ENCODE measurements at regions not wholly inside any gene's neighbourhood (a gene's known extent, or its start where the extent isn't known, plus 50 kb on each side); places are given as distances from the start of the nearest gene placed in this dataset.

DNA sequence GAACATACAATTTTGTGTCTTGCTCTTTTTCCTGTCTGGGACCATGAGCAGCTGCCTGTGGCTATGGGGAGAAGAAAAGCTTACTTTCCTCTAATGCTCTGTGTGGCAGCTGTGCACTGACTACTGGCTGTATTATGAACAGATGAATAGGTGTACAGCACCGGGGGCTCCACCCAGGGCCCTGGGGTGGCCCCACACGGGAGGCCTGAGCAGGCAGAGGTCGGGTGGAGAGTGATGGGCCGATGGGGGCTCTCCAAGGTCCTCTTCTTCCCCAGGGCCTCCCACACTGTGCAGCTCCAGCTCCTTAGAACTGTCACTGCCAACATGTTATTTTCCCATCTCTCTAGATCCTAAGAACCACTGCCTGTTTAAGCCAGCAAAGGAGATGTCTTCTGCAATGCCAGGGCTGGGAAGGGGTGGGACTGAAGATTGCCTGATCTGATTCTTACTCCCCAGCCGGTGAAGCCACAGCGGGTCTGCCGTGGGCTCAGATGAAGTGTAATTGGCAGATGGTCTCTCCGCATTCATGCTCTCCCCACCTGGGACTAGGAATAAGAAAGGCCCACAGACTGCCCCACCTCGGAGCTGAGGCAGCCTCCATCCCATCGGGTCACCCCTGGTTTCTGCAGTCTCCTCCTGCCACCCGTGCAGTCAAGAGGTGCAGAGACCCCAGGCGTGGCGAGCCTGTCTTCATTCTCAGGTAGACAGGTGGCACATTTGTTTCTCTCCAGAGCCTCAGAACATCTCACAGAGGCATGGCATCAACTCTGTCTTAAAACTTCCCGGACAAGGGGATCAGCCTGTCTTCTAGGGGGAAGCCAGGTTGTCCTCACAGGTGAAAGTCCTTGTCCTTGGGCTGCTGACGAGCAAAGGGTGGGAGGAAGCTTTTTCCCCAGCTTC, 186.5 kb upstream of the GALNT2 start (continued):
- TF ChIP-seq, protein P1, sequence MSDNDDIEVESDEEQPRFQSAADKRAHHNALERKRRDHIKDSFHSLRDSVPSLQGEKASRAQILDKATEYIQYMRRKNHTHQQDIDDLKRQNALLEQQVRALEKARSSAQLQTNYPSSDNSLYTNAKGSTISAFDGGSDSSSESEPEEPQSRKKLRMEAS (IDR thresholded peaks at IDR 0.05): no peak
- TF ChIP-seq KDM5A (IDR thresholded peaks at IDR 0.05; ENCODE audit: low read length) (no peak), EP300 (IDR thresholded peaks at IDR 0.05; ENCODE audit: borderline replicate concordance in 1 of 2, low read depth in 2 of 2, low read length in 2 of 2) (no peak), BACH1 (IDR thresholded peaks at IDR 0.05; ENCODE audit: low read length) (no peak), YY1 (IDR thresholded peaks at IDR 0.05; ENCODE audit: low read depth, low read length) (no peak), HDAC2 (IDR thresholded peaks at IDR 0.05; ENCODE audit: borderline replicate concordance in 1 of 2, low read depth in 2 of 2, low read length in 2 of 2) (no peak), CTBP2 (IDR thresholded peaks at IDR 0.05; ENCODE audit: borderline replicate concordance, insufficient read depth, insufficient read length, low read length) (no peak)
